CD14-positive monocyte (primary cell): ENCODE measurements at regions not wholly inside any gene's neighbourhood (a gene's known extent, or its start where the extent isn't known, plus 50 kb on each side); places are given as distances from the start of the nearest gene placed in this dataset.

Source experiments
- DNase-seq, 3 donors: peaks; one replicate each; pipeline ENCODE4 v3.0.0-alpha.2; 2011 to 2022
- H2AFZ ChIP-seq: 2 replicates; pipeline ENCODE4 v1.6.0; 2012; ENCODE audit warnings: mild to moderate bottlenecking, low read depth, low read length, inconsistent platforms; ENCODE audit not compliant: insufficient read depth, poor library complexity, severe bottlenecking
- H3K27ac ChIP-seq, 2 donors: 1 replicate in 1 of 2; 2 replicates in 1 of 2; pipeline ENCODE4 v1.5.1; 2012 to 2013; ENCODE audit warnings: low read length in 2 of 2, control low read depth in 1 of 2, inconsistent platforms in 1 of 2, low read depth in 1 of 2, mild to moderate bottlenecking in 1 of 2
- H3K27me3 ChIP-seq, 2 donors: one replicate each; pipeline versions ENCODE4 v1.6.0 to v1.6.1; 2011 to 2013; ENCODE audit warnings: low read length in 2 of 2; ENCODE audit not compliant: control insufficient read depth in 2 of 2, insufficient read depth in 2 of 2
- H3K36me3 ChIP-seq, 2 donors: replicated peaks in 1 of 2; 1 replicate in 1 of 2; 2 replicates in 1 of 2; pipeline versions ENCODE4 v1.5.1 to v1.6.1; 2012 to 2013; ENCODE audit warnings: low read length in 2 of 2, control low read depth in 1 of 2, inconsistent platforms in 1 of 2, mild to moderate bottlenecking in 1 of 2; ENCODE audit not compliant: insufficient read depth in 2 of 2, control insufficient read depth in 1 of 2
- H3K4me1 ChIP-seq, 2 donors: 1 replicate in 1 of 2; 2 replicates in 1 of 2; pipeline versions ENCODE4 v1.5.1 to v1.6.1; 2012 to 2013; ENCODE audit warnings: low read length in 2 of 2, control low read depth in 1 of 2, inconsistent platforms in 1 of 2, mild to moderate bottlenecking in 1 of 2, moderate library complexity in 1 of 2; ENCODE audit not compliant: insufficient read depth in 2 of 2, control insufficient read depth in 1 of 2
- H3K4me2 ChIP-seq: replicated peaks from 2 replicates; pipeline ENCODE3; 2012; ENCODE audit warnings: low read length, moderate library complexity, mild to moderate bottlenecking; ENCODE audit not compliant: poor library complexity, severe bottlenecking; ENCODE audit errors: extremely low read depth
- H3K4me3 ChIP-seq, 3 experiments: fragments of 200-600 bp in 1 of 3; sonication (generic) in 1 of 3; replicated peaks in 1 of 3; 1 replicate in 2 of 3; 2 replicates in 1 of 3; pipeline ENCODE4 v1.5.1; 2011 to 2013; ENCODE audit warnings: low read length in 3 of 3, mild to moderate bottlenecking in 3 of 3, control low read depth in 2 of 3, low read depth in 2 of 3, inconsistent platforms in 1 of 3, moderate library complexity in 1 of 3
- H3K79me2 ChIP-seq: 2 replicates; pipeline ENCODE4 v1.6.0; 2012; ENCODE audit warnings: mild to moderate bottlenecking, control low read depth, inconsistent platforms, low read length, moderate library complexity; ENCODE audit not compliant: insufficient read depth
- H3K9ac ChIP-seq: 2 replicates; pipeline ENCODE4 v1.6.0; 2017; ENCODE audit warnings: low read length, mild to moderate bottlenecking; ENCODE audit not compliant: insufficient read depth, poor library complexity, severe bottlenecking
- H3K9me3 ChIP-seq, 2 donors: replicated peaks in 1 of 2; 1 replicate in 1 of 2; 2 replicates in 1 of 2; pipeline versions ENCODE4 v1.5.1 to v1.6.1; 2012 to 2013; ENCODE audit warnings: low read length in 2 of 2, control low read depth in 1 of 2; ENCODE audit not compliant: control insufficient read depth in 1 of 2, insufficient read depth in 1 of 2
- H4K20me1 ChIP-seq: 2 replicates; pipeline ENCODE4 v1.6.0; 2012; ENCODE audit warnings: mild to moderate bottlenecking, low read length, control low read depth, moderate library complexity; ENCODE audit not compliant: insufficient read depth
- H3K27ac Mint-ChIP-seq, 7 donors: one replicate each; pipeline ENCODE4 v1.8.0; 2020; ENCODE audit warnings: mild to moderate bottlenecking in 7 of 7, mixed read lengths in 7 of 7, moderate library complexity in 6 of 7, inconsistent platforms in 2 of 7
- H3K27me3 Mint-ChIP-seq, 3 donors: one replicate each; pipeline ENCODE4 v1.8.0; 2021 to 2022; ENCODE audit warnings: low read depth in 3 of 3, mild to moderate bottlenecking in 3 of 3, mixed read lengths in 3 of 3, moderate library complexity in 3 of 3, inconsistent platforms in 1 of 3
- H3K36me3 Mint-ChIP-seq, 2 donors: one replicate each; pipeline ENCODE4 v1.8.0; 2020; ENCODE audit warnings: mixed read lengths in 2 of 2, inconsistent platforms in 1 of 2, mild to moderate bottlenecking in 1 of 2
- H3K4me1 Mint-ChIP-seq: one replicate; pipeline ENCODE4 v1.8.0; 2020; ENCODE audit warnings: mild to moderate bottlenecking, mixed read lengths
- H3K4me3 Mint-ChIP-seq, 2 donors: one replicate each; pipeline ENCODE4 v1.8.0; 2020; ENCODE audit warnings: mild to moderate bottlenecking in 2 of 2, mixed read lengths in 2 of 2, moderate library complexity in 1 of 2
- H3K9me3 Mint-ChIP-seq, 7 donors: one replicate each; pipeline ENCODE4 v1.8.0; 2020 to 2022; ENCODE audit warnings: mixed read lengths in 7 of 7, mild to moderate bottlenecking in 6 of 7, moderate library complexity in 6 of 7, inconsistent platforms in 2 of 7
- WGBS: methylation state at CpG from one replicate; pipeline ENCODE4 v1.1.5; 2013; ENCODE audit warnings: missing lambda C conversion rate; ENCODE audit not compliant: insufficient coverage; 5-methylcytosine and 5-hydroxymethylcytosine counted together
- intact Hi-C, 2 donors: fragments of 100-400 bp; cut with micrococcal nuclease; formaldehyde crosslinking; loops; one replicate each; pipeline versions ENCODE4 v1.15.0 to v1.15.1; 2023
- TF ChIP-seq, protein P1 (sequence below): fragments of 200-600 bp; IDR thresholded peaks from one replicate; pipeline ENCODE4 v1.8.0; 2022; ENCODE audit warnings: antibody characterized with exemption, mild to moderate bottlenecking

DNA sequence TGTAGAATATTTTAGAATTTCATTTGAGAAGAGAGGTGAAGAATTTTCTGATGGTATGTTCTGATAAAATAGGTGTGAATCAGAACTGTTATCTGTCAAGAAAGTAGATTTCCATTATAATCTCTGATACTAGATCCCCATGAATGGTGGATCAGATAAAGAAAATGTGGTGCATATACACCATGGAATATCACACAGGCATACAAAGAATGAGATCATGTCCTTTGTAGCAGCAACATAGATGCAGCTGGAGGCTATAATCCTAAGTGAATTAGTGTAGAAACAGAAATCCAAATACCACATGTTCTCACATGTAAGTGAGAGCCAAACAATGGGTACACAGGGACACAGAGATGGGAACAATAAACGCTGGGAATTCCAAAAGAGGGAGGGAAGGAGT is 372.0 kb upstream of the ATP2B1 start:
- no peaks in the 10 kb centered on the region for H3K27me3 ChIP-seq
- no peaks in the 10 kb centered on the region for H3K4me1 ChIP-seq
- Mint-ChIP-seq H3K27me3 (peaks cover 0 to 1% (median 0%) of the 10 kb centered on the region in 3 donors), H3K9me3 (peaks cover 0 to 9% (median 2%) of the 10 kb centered on the region in 7 donors), H3K27ac (no peak overlapping the region), H3K4me3 (no peak overlapping the region), H3K36me3 (no peaks in the 10 kb centered on the region), H3K4me1 (no peaks in the 10 kb centered on the region)
- no peak overlapping the region for H3K4me2 ChIP-seq
- H3K36me3 ChIP-seq: no peaks in the 10 kb centered on the region
- H2AFZ ChIP-seq: no peak overlapping the region
- H3K27ac ChIP-seq: no peak overlapping the region
- TF ChIP-seq, protein P1, sequence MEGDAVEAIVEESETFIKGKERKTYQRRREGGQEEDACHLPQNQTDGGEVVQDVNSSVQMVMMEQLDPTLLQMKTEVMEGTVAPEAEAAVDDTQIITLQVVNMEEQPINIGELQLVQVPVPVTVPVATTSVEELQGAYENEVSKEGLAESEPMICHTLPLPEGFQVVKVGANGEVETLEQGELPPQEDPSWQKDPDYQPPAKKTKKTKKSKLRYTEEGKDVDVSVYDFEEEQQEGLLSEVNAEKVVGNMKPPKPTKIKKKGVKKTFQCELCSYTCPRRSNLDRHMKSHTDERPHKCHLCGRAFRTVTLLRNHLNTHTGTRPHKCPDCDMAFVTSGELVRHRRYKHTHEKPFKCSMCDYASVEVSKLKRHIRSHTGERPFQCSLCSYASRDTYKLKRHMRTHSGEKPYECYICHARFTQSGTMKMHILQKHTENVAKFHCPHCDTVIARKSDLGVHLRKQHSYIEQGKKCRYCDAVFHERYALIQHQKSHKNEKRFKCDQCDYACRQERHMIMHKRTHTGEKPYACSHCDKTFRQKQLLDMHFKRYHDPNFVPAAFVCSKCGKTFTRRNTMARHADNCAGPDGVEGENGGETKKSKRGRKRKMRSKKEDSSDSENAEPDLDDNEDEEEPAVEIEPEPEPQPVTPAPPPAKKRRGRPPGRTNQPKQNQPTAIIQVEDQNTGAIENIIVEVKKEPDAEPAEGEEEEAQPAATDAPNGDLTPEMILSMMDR: no peak
- H3K79me2 ChIP-seq: no peaks in the 10 kb centered on the region
- no peak for DNase-seq
- H3K4me3 ChIP-seq: no peak overlapping the region
- H3K9ac ChIP-seq: no peak overlapping the region
- H3K9me3 ChIP-seq: no peaks in the 10 kb centered on the region
- intact Hi-C loops: no loop called here
- H4K20me1 ChIP-seq: no peaks in the 10 kb centered on the region
- WGBS: 63% methylated on average over 1 of the region's 1 CpG

DNA sequence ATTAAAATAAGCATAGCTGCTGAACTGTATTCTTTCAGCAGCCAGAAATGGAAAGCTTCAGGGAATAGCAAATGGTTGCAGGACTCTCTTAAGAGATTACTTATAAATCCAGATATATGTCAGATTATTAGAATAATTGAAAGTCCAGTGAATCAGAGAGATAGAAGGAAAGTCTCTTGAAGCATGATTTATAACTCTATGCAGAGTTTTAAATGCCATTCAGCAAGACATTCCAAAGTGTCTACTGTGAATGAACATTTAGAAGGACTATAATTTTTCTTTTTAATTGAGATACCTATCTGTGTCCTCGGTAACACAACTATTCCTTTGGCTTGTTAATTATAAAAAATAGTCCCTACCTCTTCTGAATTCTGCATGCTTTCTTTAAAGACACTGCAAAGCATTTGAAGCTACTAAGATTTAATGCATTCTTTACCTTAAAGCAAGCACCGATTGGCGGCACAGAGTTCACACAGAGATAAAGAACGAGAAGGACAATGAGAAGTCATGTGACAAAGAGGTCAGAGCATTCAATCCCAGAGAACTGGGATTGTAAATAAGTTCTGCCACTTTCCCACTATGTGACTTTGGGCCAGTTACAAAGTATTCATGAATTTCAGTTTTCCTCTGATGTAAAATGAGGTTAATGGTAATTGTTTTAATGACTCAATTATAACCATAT is 371.0 kb upstream of the ATP2B1 start:
- H3K36me3 Mint-ChIP-seq: no peaks in the 10 kb centered on the region
- WGBS: 100% methylated on average over 1 of the region's 4 CpGs
- H3K9me3 Mint-ChIP-seq: peaks cover 0 to 9% (median 2%) of the 10 kb centered on the region in 7 donors
- no peak overlapping the region for H3K4me3 ChIP-seq
- intact Hi-C loops: no loop called here
- H3K79me2 ChIP-seq: no peaks in the 10 kb centered on the region
- H3K36me3 ChIP-seq: no peaks in the 10 kb centered on the region
- no peak for DNase-seq
- H4K20me1 ChIP-seq: no peaks in the 10 kb centered on the region
- H3K9ac ChIP-seq: no peak overlapping the region
- no peak overlapping the region for H3K4me3 Mint-ChIP-seq
- TF ChIP-seq, protein P1: no peak
- H3K9me3 ChIP-seq: no peaks in the 10 kb centered on the region
- no peaks in the 10 kb centered on the region for H3K27me3 ChIP-seq
- no peak overlapping the region for H2AFZ ChIP-seq
- H3K4me2 ChIP-seq: no peak overlapping the region
- H3K27me3 Mint-ChIP-seq: peaks cover 0 to 1% (median 0%) of the 10 kb centered on the region in 3 donors
- no peak overlapping the region for H3K27ac ChIP-seq
- H3K4me1 ChIP-seq: no peaks in the 10 kb centered on the region
- no peaks in the 10 kb centered on the region for H3K4me1 Mint-ChIP-seq
- no peak overlapping the region for H3K27ac Mint-ChIP-seq
